Panc1 (cell line): ENCODE measurements at regions not wholly inside any gene's neighbourhood (a gene's known extent, or its start where the extent isn't known, plus 50 kb on each side); places are given as distances from the start of the nearest gene placed in this dataset.

Experiments used
- ATAC-seq: fragments of 200-7000 bp; cut with Tn5 transposase; 2 replicates; pipeline ENCODE4 v1.9.1; 2020; ENCODE audit warnings: mild to moderate bottlenecking, moderate library complexity
- BruUV-seq: library from RNA; stranded (reverse); fragments of 400-500 nt; replicated peaks from 2 replicates; lab custom pipeline; 2021; lab: Mats Ljungman, UMichigan
- CTCF ChIA-PET: fragments of 300-600 bp; sonication (Branson Sonifier 250); formaldehyde crosslinking; loops from one replicate; lab custom pipeline; 2022; ENCODE audit warnings: antibody characterized with exemption; lab: Charles Lee
- POLR2A ChIA-PET: fragments of 300-600 bp; sonication (Branson Sonifier 250); formaldehyde crosslinking; loops from one replicate; lab custom pipeline; 2022; ENCODE audit warnings: antibody characterized with exemption; lab: Charles Lee
- DNase-seq: peaks from one replicate; pipeline ENCODE4 v3.0.0-alpha.2; 2010; ENCODE audit warnings: low read depth, low spot score
- H3K27ac ChIP-seq: 2 replicates; pipeline ENCODE4 v1.5.1; 2011; ENCODE audit warnings: mild to moderate bottlenecking, low read length, inconsistent platforms
- H3K27me3 ChIP-seq: fragments of 200-500 bp; sonication (Bioruptor generic); 2 replicates; pipeline ENCODE4 v1.6.0; 2014; ENCODE audit warnings: low read length, inconsistent platforms; ENCODE audit not compliant: control insufficient read depth, insufficient read depth
- H3K36me3 ChIP-seq: fragments of 200-500 bp; sonication (Bioruptor generic); 2 replicates; pipeline ENCODE4 v1.5.1; 2014; ENCODE audit warnings: inconsistent platforms, mild to moderate bottlenecking, low read length, moderate library complexity; ENCODE audit not compliant: control insufficient read depth, insufficient read depth
- H3K4me1 ChIP-seq: 2 replicates; pipeline ENCODE4 v1.5.1; 2011; ENCODE audit warnings: inconsistent platforms, mild to moderate bottlenecking, low read length, moderate library complexity; ENCODE audit not compliant: control insufficient read depth, insufficient read depth
- H3K4me3 ChIP-seq, 2 experiments: 2 replicates each; pipeline ENCODE4 v1.5.1; 2011 to 2012; ENCODE audit warnings: low read depth in 2 of 2, low read length in 2 of 2, mild to moderate bottlenecking in 2 of 2, inconsistent platforms in 1 of 2, moderate library complexity in 1 of 2
- H3K9me3 ChIP-seq: fragments of 200-500 bp; sonication (Bioruptor generic); 2 replicates; pipeline ENCODE4 v1.5.1; 2014; ENCODE audit warnings: low read depth, mild to moderate bottlenecking, inconsistent platforms, low read length, moderate library complexity; ENCODE audit not compliant: control insufficient read depth, insufficient read depth
- POLR2AphosphoS5 ChIP-seq: IDR thresholded peaks from 2 replicates; pipeline ENCODE4 v1.6.1; 2012; ENCODE audit warnings: mild to moderate bottlenecking, low read depth, low read length, moderate library complexity
- REST ChIP-seq, 2 experiments: IDR thresholded peaks; 2 replicates each; pipeline ENCODE4 v1.6.1; 2011 to 2012; ENCODE audit warnings: low read depth in 2 of 2, control low read depth in 1 of 2, low read length in 1 of 2, mild to moderate bottlenecking in 1 of 2, moderate library complexity in 1 of 2; ENCODE audit not compliant: insufficient read depth in 1 of 2
- SIN3A ChIP-seq: IDR thresholded peaks from 2 replicates; pipeline ENCODE4 v1.6.1; 2012; ENCODE audit warnings: low read depth, mild to moderate bottlenecking, low read length, moderate library complexity, borderline replicate concordance; ENCODE audit not compliant: insufficient read depth
- TCF7L2 ChIP-seq: IDR thresholded peaks from 2 replicates; pipeline ENCODE4 v1.6.1; 2011; ENCODE audit warnings: mild to moderate bottlenecking, low read depth, low read length, inconsistent platforms
- in situ Hi-C: cut with HindIII; loops from 2 replicates; pipeline ENCODE4 v1.10.0; 2016; ENCODE audit warnings: low sequenced_read_pairs, low pct_unique_long_range_greater_than_20kb
- intact Hi-C: fragments of 100-400 bp; cut with micrococcal nuclease; formaldehyde crosslinking; loops from one replicate; pipeline ENCODE4 v1.10.0; 2022; ENCODE audit not compliant: unreplicated experiment
- TF ChIP-seq, protein P1 (sequence below): fragments of 450-650 bp; IDR thresholded peaks from 2 replicates; pipeline ENCODE4 v1.5.1; 2017; ENCODE audit warnings: mild to moderate bottlenecking

GRCh38 chr10:62694537-62695126 is 109.9 kb upstream of the ADO start:
- H3K4me1 ChIP-seq, result no peaks in the 10 kb centered on the region
- DNase-seq (no peak), ATAC-seq (no peak)
- in situ Hi-C loops (no loop called here), intact Hi-C loops (no loop called here)
- H3K4me3 ChIP-seq, result no peak overlapping the region
- H3K27ac ChIP-seq, result no peak overlapping the region
- TF ChIP-seq REST (IDR thresholded peaks at IDR 0.05; ENCODE audit: insufficient read depth in 1 of 2, low read depth in 2 of 2, low read length in 1 of 2) (no peak), SIN3A (no peak), POLR2AphosphoS5 (no peak), TCF7L2 (no peak)
- TF ChIP-seq, protein P1, sequence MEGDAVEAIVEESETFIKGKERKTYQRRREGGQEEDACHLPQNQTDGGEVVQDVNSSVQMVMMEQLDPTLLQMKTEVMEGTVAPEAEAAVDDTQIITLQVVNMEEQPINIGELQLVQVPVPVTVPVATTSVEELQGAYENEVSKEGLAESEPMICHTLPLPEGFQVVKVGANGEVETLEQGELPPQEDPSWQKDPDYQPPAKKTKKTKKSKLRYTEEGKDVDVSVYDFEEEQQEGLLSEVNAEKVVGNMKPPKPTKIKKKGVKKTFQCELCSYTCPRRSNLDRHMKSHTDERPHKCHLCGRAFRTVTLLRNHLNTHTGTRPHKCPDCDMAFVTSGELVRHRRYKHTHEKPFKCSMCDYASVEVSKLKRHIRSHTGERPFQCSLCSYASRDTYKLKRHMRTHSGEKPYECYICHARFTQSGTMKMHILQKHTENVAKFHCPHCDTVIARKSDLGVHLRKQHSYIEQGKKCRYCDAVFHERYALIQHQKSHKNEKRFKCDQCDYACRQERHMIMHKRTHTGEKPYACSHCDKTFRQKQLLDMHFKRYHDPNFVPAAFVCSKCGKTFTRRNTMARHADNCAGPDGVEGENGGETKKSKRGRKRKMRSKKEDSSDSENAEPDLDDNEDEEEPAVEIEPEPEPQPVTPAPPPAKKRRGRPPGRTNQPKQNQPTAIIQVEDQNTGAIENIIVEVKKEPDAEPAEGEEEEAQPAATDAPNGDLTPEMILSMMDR, result no peak
- ChIA-PET CTCF (no interaction called here), POLR2A (no interaction called here)
- no TSS peak for BruUV-seq
- H3K9me3 ChIP-seq, result peaks cover 18% of the 10 kb centered on the region
- no peaks in the 10 kb centered on the region for H3K36me3 ChIP-seq
- no peaks in the 10 kb centered on the region; the same call in 1 of the 2 replicates for H3K27me3 ChIP-seq

- ChIA-PET POLR2A (no interaction called here), CTCF (no interaction called here)
- H3K27ac ChIP-seq, result no peak overlapping the region
- H3K36me3 ChIP-seq, result no peaks in the 10 kb centered on the region
- no TSS peak for BruUV-seq
- no peak for TF ChIP-seq POLR2AphosphoS5
- TF ChIP-seq REST (IDR thresholded peaks at IDR 0.05; ENCODE audit: insufficient read depth in 1 of 2, low read depth in 2 of 2, low read length in 1 of 2), result no peak
- TF ChIP-seq, protein P1, result no peak
- no peak for TF ChIP-seq SIN3A
- no peak for TF ChIP-seq TCF7L2
- DNase-seq (no peak), ATAC-seq (no peak)
- H3K4me1 ChIP-seq, result no peaks in the 10 kb centered on the region
- H3K9me3 ChIP-seq, result peaks cover 23% of the 10 kb centered on the region
- H3K27me3 ChIP-seq, result no peaks in the 10 kb centered on the region; the same call in 1 of the 2 replicates
- intact Hi-C loops, result no loop called here
- no peak overlapping the region for H3K4me3 ChIP-seq
- in situ Hi-C loops, result no loop called here
Measured at GRCh38 chr10:62696798-62697197, 107.7 kb upstream of the ADO start.
